SHP77 treated with DMSO at 0.1 percent for 48 hours (cell line): ENCODE measurements at regions not wholly inside any gene's neighbourhood (a gene's known extent, or its start where the extent isn't known, plus 50 kb on each side); places are given as distances from the start of the nearest gene placed in this dataset.
"Not testable (repeated sequence)": the region's sequence is repeated elsewhere in the genome, so short reads cannot be mapped to it uniquely, and the experiment has no call there.

ENCODE experiments used
- DNase-seq: peaks from one replicate; lab custom pipeline; 2025; lab: John Stamatoyannopoulos, UW

DNA sequence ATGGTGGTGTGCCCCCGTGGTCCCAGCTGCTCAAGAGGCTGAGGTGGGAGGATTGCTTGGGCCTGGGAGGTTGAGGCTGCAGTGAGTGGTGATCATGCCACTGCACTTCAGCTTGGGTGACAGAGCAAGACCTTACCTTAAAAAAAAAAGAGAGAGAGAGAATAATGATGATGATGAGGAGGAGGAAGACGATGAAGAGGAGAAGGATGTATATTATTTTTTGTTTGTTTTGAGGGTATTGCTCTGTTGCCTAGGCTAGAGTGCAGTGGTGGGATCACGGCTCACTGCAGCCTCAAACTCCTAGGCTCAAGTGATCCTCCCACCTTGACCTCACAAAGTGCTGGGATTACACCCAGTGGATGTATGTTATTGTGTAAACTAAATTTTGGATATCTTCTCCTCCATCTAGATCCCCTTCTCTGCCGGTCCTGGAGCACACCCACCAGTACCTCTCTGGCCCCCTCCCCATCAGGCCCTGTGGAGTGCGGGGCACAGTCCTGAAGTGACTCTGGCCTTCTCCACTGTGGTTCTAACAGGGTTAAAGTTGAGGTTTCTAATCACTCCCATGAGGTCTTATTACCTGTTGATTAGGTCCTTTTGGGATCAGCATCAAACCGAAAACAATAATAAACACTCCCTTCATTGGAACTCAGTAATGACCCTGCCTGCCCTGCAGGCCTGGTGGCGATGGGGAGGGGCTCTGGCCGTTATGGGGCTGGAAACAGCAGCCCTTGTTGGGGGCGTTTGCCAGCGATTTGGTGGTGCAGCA lies 60.5 kb upstream of the ZFHX3 start:
- no peak for DNase-seq

DNA sequence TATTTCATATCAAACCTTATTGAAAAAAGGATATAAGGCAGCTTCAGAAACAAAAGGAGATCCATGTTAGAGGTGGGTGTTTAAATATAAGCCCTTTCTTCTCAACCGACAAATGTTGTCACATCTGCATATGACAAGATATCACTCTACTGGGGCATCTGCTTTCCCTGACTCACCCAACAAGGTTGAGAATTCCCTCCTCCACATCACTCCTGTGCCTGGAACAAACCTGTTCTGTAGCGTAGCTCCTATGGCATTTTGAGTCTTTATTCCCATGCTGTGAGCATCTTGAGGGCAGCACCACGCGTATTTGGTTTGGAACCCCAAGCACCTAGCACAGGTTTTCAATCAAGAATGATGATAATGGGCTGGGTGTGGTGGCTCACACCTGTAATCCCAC lies 59.4 kb upstream of the ZFHX3 start:
- no peak for DNase-seq

DNA sequence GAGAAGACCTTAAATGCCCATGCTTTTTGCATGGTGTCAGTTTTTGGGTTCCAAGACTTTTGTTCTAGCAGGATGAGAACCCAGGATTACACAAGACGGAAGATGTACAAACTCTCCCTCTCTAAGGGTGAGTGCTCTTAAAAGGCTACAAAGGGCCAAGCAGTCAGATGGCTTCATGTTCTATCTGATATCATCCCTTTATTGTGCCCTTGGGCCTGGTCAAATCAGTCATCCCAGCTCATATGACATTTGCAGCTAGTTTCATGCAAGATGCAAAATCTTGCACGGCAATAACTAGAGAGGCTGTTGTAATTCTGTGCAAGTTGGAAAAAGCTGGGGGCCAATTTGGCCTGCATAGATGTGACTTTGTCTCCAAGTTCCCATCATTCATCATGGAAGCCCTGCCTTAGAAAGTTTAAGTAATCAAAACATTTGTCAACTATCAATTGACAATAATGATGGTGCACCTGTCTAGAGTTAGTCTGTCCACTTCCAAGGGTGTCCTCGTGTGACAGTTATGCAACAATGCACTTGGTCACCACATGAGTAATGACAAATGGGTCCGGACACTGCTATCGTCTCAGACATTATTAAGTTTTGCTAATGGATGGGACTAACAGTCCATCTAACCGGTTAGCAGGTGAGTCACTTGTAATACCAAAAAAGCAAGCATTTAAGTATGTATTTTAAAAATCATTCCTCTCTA lies 58.6 kb upstream of the ZFHX3 start:
- no peak for DNase-seq

DNA sequence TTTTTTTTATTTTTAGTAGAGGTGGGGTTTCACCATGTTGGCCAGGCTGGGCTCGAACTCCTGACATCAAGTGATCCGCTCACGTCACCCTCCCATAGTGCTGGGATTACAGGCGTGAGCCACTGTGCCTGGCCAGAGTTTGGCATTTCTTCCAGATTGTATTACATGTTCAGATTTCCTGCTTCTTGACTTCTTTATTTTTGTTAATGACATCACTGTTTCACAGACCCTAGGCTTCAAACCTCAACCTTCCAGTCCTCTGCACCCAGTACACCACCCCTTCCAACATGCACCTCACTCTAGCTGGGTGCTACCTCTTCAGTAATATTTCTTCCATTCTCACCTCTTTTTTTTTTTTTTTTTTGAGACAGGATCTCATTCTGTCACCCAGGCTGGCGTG lies 53.6 kb upstream of the ZFHX3 start:
- no peak for DNase-seq

DNA sequence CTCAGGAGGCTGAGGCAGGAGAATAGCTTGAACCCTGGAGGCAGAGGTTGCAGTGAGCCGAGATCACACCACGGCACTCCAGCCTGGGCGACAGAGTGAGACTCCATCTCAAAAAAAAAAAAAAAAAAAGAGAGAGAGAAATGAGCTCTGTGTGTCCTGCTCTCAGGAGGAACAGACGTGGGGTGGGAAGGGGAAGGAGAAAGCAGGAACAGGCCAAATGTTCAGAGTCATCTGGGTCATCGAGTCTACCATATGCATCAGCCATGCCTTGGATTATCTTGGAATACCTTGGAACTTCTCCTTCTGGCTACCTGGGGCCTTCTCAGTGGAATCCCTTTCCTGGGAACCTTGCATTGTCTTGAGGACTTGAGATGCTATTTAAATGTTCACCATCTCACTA lies 51.7 kb upstream of the ZFHX3 start:
- DNase-seq: not testable (repeated sequence)
